HUES48 (cell line): ENCODE measurements at regions not wholly inside any gene's neighbourhood (a gene's known extent, or its start where the extent isn't known, plus 50 kb on each side); places are given as distances from the start of the nearest gene placed in this dataset.

Source experiments
- H3K27ac ChIP-seq: one replicate; pipeline ENCODE4 v1.7.0; 2013; ENCODE audit warnings: low read depth, low read length, inconsistent platforms
- H3K27me3 ChIP-seq: 2 replicates; pipeline ENCODE4 v1.6.1; 2013; ENCODE audit warnings: mild to moderate bottlenecking, low read length; ENCODE audit not compliant: control insufficient read depth, insufficient read depth
- H3K36me3 ChIP-seq: 2 replicates; pipeline ENCODE4 v1.6.1; 2013; ENCODE audit warnings: low read length; ENCODE audit not compliant: control insufficient read depth, insufficient read depth
- H3K4me1 ChIP-seq: 2 replicates; pipeline ENCODE4 v1.6.1; 2013; ENCODE audit warnings: mild to moderate bottlenecking, low read length; ENCODE audit not compliant: control insufficient read depth, insufficient read depth
- H3K4me3 ChIP-seq: 2 replicates; pipeline ENCODE4 v1.5.1; 2013; ENCODE audit warnings: mild to moderate bottlenecking, low read depth, low read length
- H3K9ac ChIP-seq: 2 replicates; pipeline ENCODE4 v1.6.1; 2013; ENCODE audit warnings: mild to moderate bottlenecking, low read depth, low read length, moderate library complexity
- H3K9me3 ChIP-seq: 2 replicates; pipeline ENCODE4 v1.6.1; 2013; ENCODE audit warnings: low read length; ENCODE audit not compliant: control insufficient read depth, insufficient read depth

- H3K4me1 ChIP-seq: peaks cover 14% of the 10 kb centered on the region
- H3K36me3 ChIP-seq: no peaks in the 10 kb centered on the region
- H3K9ac ChIP-seq: no peak overlapping the region
- H3K9me3 ChIP-seq: no peaks in the 10 kb centered on the region
- no peaks in the 10 kb centered on the region for H3K27me3 ChIP-seq
- H3K4me3 ChIP-seq: no peak overlapping the region
- H3K27ac ChIP-seq: no peak overlapping the region
Observed at GRCh38 chr6:113649880-113650609, 207.1 kb upstream of the MARCKS start.

DNA sequence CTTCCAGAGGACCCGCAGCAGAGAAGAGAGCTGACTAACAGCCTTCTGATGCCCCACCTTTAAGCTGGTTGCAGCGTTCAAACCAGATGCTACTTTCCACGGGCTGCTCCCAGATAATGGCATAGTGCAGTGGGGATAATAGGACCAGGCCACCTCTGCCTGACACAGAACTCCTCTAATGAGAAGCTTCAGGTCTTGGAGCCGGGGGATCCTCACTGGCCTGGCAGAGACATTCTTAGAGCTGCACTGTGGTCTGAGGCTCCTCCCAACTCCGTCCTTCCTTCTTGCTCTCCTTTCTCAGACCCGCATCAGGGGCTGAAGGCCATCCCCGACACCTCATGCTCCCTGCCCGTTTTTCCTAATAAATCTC is 206.6 kb upstream of the MARCKS start:
- Histone ChIP-seq H3K4me1 (peaks cover 14% of the 10 kb centered on the region), H3K36me3 (no peaks in the 10 kb centered on the region), H3K9ac (no peak overlapping the region), H3K27ac (no peak overlapping the region), H3K4me3 (no peak overlapping the region), H3K9me3 (no peaks in the 10 kb centered on the region), H3K27me3 (no peaks in the 10 kb centered on the region)

DNA sequence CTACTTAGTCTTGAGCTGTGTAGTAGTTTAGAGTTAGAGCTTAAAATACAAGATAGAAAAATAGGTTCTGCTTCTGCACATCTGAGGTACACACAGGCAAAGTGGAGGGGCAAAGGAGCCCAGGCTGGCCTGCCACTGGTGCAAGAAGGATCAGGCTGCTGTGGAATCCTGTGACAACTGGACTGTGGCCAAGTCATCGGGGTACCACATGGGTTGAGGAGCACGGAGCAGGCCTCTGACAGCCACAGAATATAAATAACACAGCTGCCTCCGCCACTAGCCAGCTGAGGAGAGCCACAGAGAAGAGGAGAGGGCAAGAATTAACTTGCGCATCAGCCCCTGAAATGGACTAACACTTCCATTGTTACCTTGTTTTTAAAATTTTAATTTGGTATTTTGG is 206.0 kb upstream of the MARCKS start:
- Histone ChIP-seq H3K36me3 (no peaks in the 10 kb centered on the region), H3K4me1 (peaks cover 14% of the 10 kb centered on the region), H3K9me3 (no peaks in the 10 kb centered on the region), H3K4me3 (no peak overlapping the region), H3K27ac (no peak overlapping the region), H3K27me3 (no peaks in the 10 kb centered on the region), H3K9ac (no peak overlapping the region)

GRCh38 chr6:113651920-113652319 is 205.2 kb upstream of the MARCKS start:
- no peak overlapping the region for H3K4me3 ChIP-seq
- no peaks in the 10 kb centered on the region for H3K9me3 ChIP-seq
- no peaks in the 10 kb centered on the region for H3K27me3 ChIP-seq
- H3K4me1 ChIP-seq: peaks cover 14% of the 10 kb centered on the region
- H3K36me3 ChIP-seq: no peaks in the 10 kb centered on the region
- no peak overlapping the region for H3K27ac ChIP-seq
- H3K9ac ChIP-seq: no peak overlapping the region

- no peaks in the 10 kb centered on the region for H3K27me3 ChIP-seq
Observed at GRCh38 chr6:113653275-113653674, 203.9 kb upstream of the MARCKS start.

GRCh38 chr6:113654396-113654795 is 202.7 kb upstream of the MARCKS start:
- Histone ChIP-seq H3K9ac (no peak overlapping the region), H3K9me3 (no peaks in the 10 kb centered on the region), H3K4me3 (no peak overlapping the region), H3K27ac (no peak overlapping the region), H3K4me1 (peaks cover 10% of the 10 kb centered on the region), H3K36me3 (no peaks in the 10 kb centered on the region), H3K27me3 (no peaks in the 10 kb centered on the region)

More at GRCh38 chr6:113653275-113653674, 203.9 kb upstream of the MARCKS start:
- no peaks in the 10 kb centered on the region for H3K9me3 ChIP-seq
- H3K4me3 ChIP-seq: no peak overlapping the region
- H3K4me1 ChIP-seq: peaks cover 14% of the 10 kb centered on the region
- H3K27ac ChIP-seq: no peak overlapping the region
- H3K9ac ChIP-seq: no peak overlapping the region
- no peaks in the 10 kb centered on the region for H3K36me3 ChIP-seq

DNA sequence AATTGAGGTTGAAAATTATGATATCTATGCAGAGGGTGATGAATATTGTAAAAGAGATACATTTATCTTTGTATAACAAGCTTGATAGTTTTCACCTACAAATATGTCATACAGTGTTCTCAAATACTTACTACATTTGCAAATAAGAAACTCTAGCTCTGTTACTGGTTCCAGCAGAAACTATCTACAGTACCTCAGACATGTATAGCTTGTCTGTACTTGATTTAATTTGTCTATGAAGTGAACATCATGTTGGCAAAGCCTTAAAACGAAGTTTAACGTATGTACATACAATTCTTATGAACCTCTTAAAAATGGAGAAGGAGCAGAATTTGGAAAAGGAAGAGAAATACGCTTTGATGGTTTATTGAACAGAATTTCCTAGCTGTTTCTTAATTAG is 201.4 kb upstream of the MARCKS start:
- no peaks in the 10 kb centered on the region for H3K36me3 ChIP-seq
- no peak overlapping the region for H3K4me3 ChIP-seq
- H3K4me1 ChIP-seq: no peaks in the 10 kb centered on the region
- H3K9ac ChIP-seq: no peak overlapping the region
- H3K27me3 ChIP-seq: no peaks in the 10 kb centered on the region
- no peaks in the 10 kb centered on the region for H3K9me3 ChIP-seq
- H3K27ac ChIP-seq: no peak overlapping the region

DNA sequence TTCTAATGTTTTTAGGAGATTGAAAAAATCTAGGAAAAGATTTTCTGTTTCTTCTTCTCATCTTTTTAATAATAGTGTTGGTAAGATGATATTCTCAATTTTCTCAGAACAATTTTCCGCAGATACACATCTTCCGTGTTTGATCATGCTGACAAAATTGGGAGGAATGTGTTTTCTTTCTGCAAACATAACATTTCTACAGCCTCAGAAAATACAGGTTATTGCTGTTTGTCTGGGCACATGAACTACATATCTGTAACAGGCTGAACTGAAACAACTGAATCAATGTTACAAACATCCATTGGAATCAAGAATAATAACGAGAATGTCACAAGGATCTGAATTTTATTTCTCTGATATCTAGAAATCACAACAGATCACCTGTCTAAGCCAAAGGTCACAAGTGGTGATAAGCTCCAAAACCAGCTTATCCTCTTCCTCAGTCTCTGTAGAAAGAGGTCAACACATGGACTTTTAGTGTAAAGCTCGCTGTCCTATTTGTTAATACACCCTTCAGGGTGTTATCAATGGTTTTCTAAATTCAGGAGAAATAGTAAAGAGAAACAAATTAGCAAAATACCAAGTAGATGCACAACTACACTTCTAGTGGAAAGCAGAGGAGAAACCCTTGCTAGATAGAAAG is 197.3 kb upstream of the MARCKS start:
- Histone ChIP-seq H3K27me3 (no peaks in the 10 kb centered on the region), H3K9ac (no peak overlapping the region), H3K36me3 (no peaks in the 10 kb centered on the region), H3K9me3 (no peaks in the 10 kb centered on the region), H3K4me1 (0 out of 2 replicates have a peak, but pooled peaks cover 3% of the 10 kb centered on the region), H3K4me3 (no peak overlapping the region), H3K27ac (no peak overlapping the region)

- Histone ChIP-seq H3K27me3 (no peaks in the 10 kb centered on the region), H3K36me3 (no peaks in the 10 kb centered on the region), H3K27ac (no peak overlapping the region), H3K4me3 (no peak overlapping the region), H3K4me1 (0 out of 2 replicates have a peak, but pooled peaks cover 3% of the 10 kb centered on the region), H3K9me3 (no peaks in the 10 kb centered on the region), H3K9ac (no peak overlapping the region)
Observed at GRCh38 chr6:113660819-113661218, 196.3 kb upstream of the MARCKS start.

DNA sequence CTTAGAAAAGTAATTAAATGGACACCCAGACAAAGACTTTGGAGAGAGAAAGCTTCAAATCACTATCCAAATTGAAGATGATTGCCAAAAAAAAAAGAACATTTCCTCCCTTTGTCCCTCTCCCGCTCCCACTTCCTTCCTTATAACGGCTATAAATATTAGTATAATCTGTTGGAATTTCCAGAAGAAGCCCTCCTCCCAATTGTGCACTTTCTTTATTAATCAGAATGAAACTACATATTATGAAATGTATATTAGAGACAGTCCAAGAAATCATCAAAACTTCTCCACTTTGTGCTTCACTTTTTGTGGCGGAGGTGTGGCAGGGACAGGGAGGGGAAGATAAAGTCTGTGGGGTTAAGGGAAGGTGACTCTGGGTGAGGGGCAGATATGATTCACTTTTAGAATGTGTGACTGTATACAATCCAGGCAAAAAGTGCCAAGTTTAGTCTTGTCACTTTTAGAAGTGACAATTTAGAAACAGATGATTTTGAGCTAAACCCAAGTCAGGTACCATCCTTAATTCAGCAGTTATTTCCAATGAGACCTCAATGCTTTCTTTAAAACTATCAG is 195.0 kb upstream of the MARCKS start:
- Histone ChIP-seq H3K4me1 (0 out of 2 replicates have a peak, but pooled peaks cover 3% of the 10 kb centered on the region), H3K9ac (no peak overlapping the region), H3K36me3 (no peaks in the 10 kb centered on the region), H3K4me3 (no peak overlapping the region), H3K27ac (no peak overlapping the region), H3K9me3 (no peaks in the 10 kb centered on the region), H3K27me3 (no peaks in the 10 kb centered on the region)

DNA sequence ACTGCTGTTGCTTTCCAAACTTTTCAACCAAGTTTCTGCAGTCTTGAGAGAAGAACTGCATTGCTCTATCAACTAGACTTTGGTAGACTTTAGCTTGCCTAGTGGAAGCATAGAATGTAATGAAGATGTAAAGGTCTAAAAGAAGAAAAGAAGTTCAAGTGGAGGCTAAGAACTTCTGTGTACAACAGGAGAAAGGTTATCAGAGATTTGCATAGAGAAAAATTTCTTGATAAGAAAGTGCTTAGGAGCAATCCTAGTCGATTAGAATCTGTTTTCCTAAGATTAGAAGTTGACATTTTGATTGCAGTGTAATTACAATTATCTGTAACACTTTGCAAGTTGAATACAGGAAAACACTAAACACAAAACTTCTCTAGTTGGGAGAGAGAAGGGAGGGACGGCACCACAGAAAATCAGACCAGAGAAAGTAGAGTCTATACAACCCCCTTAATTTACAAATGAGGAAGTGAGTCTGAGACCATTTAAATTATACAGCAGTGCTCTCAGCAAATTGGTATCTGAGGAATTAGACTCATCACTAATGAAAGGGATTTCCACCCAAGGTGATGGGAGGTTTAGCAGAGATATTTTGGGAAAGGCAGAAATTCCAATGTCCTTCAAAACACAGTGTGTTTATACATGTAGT is 194.3 kb upstream of the MARCKS start:
- no peak overlapping the region for H3K9ac ChIP-seq
- no peaks in the 10 kb centered on the region for H3K27me3 ChIP-seq
- no peaks in the 10 kb centered on the region for H3K36me3 ChIP-seq
- H3K4me3 ChIP-seq: no peak overlapping the region
- no peaks in the 10 kb centered on the region for H3K9me3 ChIP-seq
- 0 out of 2 replicates have a peak, but pooled peaks cover 3% of the 10 kb centered on the region for H3K4me1 ChIP-seq
- no peak overlapping the region for H3K27ac ChIP-seq
